C4-2B (cell line): ENCODE measurements at regions not wholly inside any gene's neighbourhood (a gene's known extent, or its start where the extent isn't known, plus 50 kb on each side); places are given as distances from the start of the nearest gene placed in this dataset.

ENCODE experiments used
- ZFX ChIP-seq: fragments of 450-650 bp; IDR thresholded peaks from 2 replicates; pipeline ENCODE4 v1.6.1; 2017
- TF ChIP-seq, protein P1 (sequence below): fragments of 450-650 bp; conservative IDR thresholded peaks from 2 replicates; pipeline ENCODE4 v1.5.1; 2017; ENCODE audit warnings: mild to moderate bottlenecking

DNA sequence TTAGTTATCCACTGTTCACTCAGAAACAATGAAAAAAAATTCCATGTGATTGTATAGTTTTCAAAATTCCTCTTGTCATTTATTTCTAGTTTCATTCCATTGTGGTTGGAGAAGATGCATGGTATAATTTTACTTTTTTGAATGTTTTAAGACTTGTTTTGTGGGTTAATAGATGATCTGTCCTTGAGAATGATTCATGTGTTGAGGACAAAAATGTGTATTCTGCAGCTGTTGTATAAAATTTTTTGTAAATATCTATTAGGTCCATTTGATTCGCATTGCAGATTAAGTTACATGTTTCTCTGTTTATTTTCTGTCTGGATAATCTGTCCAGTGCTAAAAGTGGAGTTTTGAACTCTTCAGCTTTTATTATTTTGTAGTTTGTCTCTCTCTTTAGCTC is 65.4 kb downstream of the RTL3 start:
- TF ChIP-seq, protein P1, sequence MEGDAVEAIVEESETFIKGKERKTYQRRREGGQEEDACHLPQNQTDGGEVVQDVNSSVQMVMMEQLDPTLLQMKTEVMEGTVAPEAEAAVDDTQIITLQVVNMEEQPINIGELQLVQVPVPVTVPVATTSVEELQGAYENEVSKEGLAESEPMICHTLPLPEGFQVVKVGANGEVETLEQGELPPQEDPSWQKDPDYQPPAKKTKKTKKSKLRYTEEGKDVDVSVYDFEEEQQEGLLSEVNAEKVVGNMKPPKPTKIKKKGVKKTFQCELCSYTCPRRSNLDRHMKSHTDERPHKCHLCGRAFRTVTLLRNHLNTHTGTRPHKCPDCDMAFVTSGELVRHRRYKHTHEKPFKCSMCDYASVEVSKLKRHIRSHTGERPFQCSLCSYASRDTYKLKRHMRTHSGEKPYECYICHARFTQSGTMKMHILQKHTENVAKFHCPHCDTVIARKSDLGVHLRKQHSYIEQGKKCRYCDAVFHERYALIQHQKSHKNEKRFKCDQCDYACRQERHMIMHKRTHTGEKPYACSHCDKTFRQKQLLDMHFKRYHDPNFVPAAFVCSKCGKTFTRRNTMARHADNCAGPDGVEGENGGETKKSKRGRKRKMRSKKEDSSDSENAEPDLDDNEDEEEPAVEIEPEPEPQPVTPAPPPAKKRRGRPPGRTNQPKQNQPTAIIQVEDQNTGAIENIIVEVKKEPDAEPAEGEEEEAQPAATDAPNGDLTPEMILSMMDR = no peak
- no peak for TF ChIP-seq ZFX
